H9 (cell line): ENCODE measurements at regions not wholly inside any gene's neighbourhood (a gene's known extent, or its start where the extent isn't known, plus 50 kb on each side); places are given as distances from the start of the nearest gene placed in this dataset.

Experiments
- DNase-seq: peaks from one replicate; pipeline ENCODE4 v3.0.0-alpha.2; 2017
- H2AFZ ChIP-seq: one replicate; pipeline ENCODE4 v1.6.1; 2013; ENCODE audit warnings: mild to moderate bottlenecking, low read length, control low read depth, moderate library complexity
- H2AK5ac ChIP-seq: 2 replicates; pipeline ENCODE4 v1.6.1; 2013; ENCODE audit warnings: low read length, control low read depth, mixed read lengths; ENCODE audit not compliant: insufficient read length
- H2BK120ac ChIP-seq: one replicate; pipeline ENCODE4 v1.6.1; 2013; ENCODE audit warnings: low read depth, mild to moderate bottlenecking, low read length, control low read depth, inconsistent platforms; ENCODE audit not compliant: poor library complexity, severe bottlenecking
- H2BK12ac ChIP-seq: 2 replicates; pipeline ENCODE4 v1.6.1; 2013; ENCODE audit warnings: low read length, control low read depth, mixed read lengths, low read depth; ENCODE audit not compliant: insufficient read length
- H2BK15ac ChIP-seq: 2 replicates; pipeline ENCODE4 v1.6.1; 2013; ENCODE audit warnings: low read depth, low read length, control low read depth
- H2BK20ac ChIP-seq: one replicate; pipeline ENCODE4 v1.6.1; 2013; ENCODE audit warnings: low read depth, mild to moderate bottlenecking, low read length, control low read depth, inconsistent platforms; ENCODE audit not compliant: poor library complexity, severe bottlenecking
- H2BK5ac ChIP-seq: 2 replicates; pipeline ENCODE4 v1.6.1; 2013; ENCODE audit warnings: low read length, control low read depth, mixed read lengths; ENCODE audit not compliant: insufficient read length
- H3K14ac ChIP-seq: 2 replicates; pipeline ENCODE4 v1.6.1; 2013; ENCODE audit warnings: low read length, control low read depth; ENCODE audit not compliant: insufficient read depth
- H3K18ac ChIP-seq: 2 replicates; pipeline ENCODE4 v1.6.1; 2013; ENCODE audit warnings: low read depth, mild to moderate bottlenecking, mixed read lengths, low read length, control low read depth; ENCODE audit not compliant: insufficient read length
- H3K23ac ChIP-seq: 2 replicates; pipeline ENCODE4 v1.6.1; 2013; ENCODE audit warnings: low read length, control low read depth, mixed read lengths, low read depth; ENCODE audit not compliant: insufficient read length
- H3K23me2 ChIP-seq: 2 replicates; pipeline ENCODE4 v1.6.1; 2013; ENCODE audit warnings: low read depth, mild to moderate bottlenecking, mixed read lengths, low read length, control low read depth; ENCODE audit not compliant: insufficient read length, poor library complexity, severe bottlenecking
- H3K27ac ChIP-seq: 2 replicates; pipeline ENCODE4 v1.5.1; 2013; ENCODE audit warnings: low read length, control low read depth, mixed read lengths, low read depth; ENCODE audit not compliant: insufficient read length
- H3K27me3 ChIP-seq: 2 replicates; pipeline ENCODE4 v1.6.1; 2013; ENCODE audit warnings: low read length, control low read depth, inconsistent platforms; ENCODE audit not compliant: insufficient read depth
- H3K4ac ChIP-seq: 2 replicates; pipeline ENCODE4 v1.6.1; 2013; ENCODE audit warnings: low read depth, mild to moderate bottlenecking, control low read depth, inconsistent platforms, low read length, moderate library complexity
- H3K4me1 ChIP-seq: 2 replicates; pipeline ENCODE4 v1.6.1; 2013; ENCODE audit warnings: low read length, control low read depth, inconsistent platforms; ENCODE audit not compliant: insufficient read depth
- H3K4me2 ChIP-seq: 2 replicates; pipeline ENCODE4 v1.6.1; 2013; ENCODE audit warnings: low read length, control low read depth, mixed read lengths; ENCODE audit not compliant: insufficient read length, insufficient read depth
- H3K56ac ChIP-seq: 2 replicates; pipeline ENCODE4 v1.6.1; 2013; ENCODE audit warnings: low read depth, mild to moderate bottlenecking, mixed read lengths, low read length, control low read depth; ENCODE audit not compliant: insufficient read length
- H3K79me1 ChIP-seq: 2 replicates; pipeline ENCODE4 v1.6.1; 2013; ENCODE audit warnings: low read depth, mild to moderate bottlenecking, moderate library complexity, low read length, control low read depth, inconsistent platforms; ENCODE audit not compliant: insufficient read depth, poor library complexity, severe bottlenecking
- H3K79me2 ChIP-seq: 2 replicates; pipeline ENCODE4 v1.6.1; 2013; ENCODE audit warnings: low read length, control low read depth, inconsistent platforms; ENCODE audit not compliant: insufficient read depth
- H3K9ac ChIP-seq: 2 replicates; pipeline ENCODE4 v1.6.1; 2013; ENCODE audit warnings: low read length, control low read depth, mixed read lengths; ENCODE audit not compliant: insufficient read length; ENCODE audit errors: extremely low read depth
- H3K9me3 ChIP-seq: one replicate; pipeline ENCODE4 v1.6.1; 2013; ENCODE audit warnings: low read depth, low read length, inconsistent platforms; ENCODE audit not compliant: control insufficient read depth
- H3T11ph ChIP-seq: one replicate; pipeline ENCODE4 v1.6.1; 2013; ENCODE audit warnings: mild to moderate bottlenecking, low read length, control low read depth, inconsistent platforms
- H4K20me1 ChIP-seq: one replicate; pipeline ENCODE4 v1.6.1; 2013; ENCODE audit not compliant: control insufficient read depth, insufficient read length, insufficient read depth
- H4K5ac ChIP-seq: 2 replicates; pipeline ENCODE4 v1.6.1; 2013; ENCODE audit warnings: low read depth, mild to moderate bottlenecking, mixed read lengths, low read length, control low read depth; ENCODE audit not compliant: insufficient read length
- H4K8ac ChIP-seq: replicated peaks from 2 replicates; pipeline ENCODE4 v1.6.1; 2013; ENCODE audit warnings: low read length, control low read depth, mixed read lengths, low read depth; ENCODE audit not compliant: insufficient read length
- H4K91ac ChIP-seq: 2 replicates; pipeline ENCODE4 v1.6.1; 2013; ENCODE audit warnings: low read depth, mild to moderate bottlenecking, moderate library complexity, mixed read lengths, low read length, control low read depth; ENCODE audit not compliant: insufficient read length
- H3K27ac Mint-ChIP-seq, 3 experiments: 2 replicates in 2 of 3; 3 replicates in 1 of 3; pipeline ENCODE4 v1.8.0; 2020 to 2021; ENCODE audit warnings: mixed read lengths in 3 of 3, mild to moderate bottlenecking in 1 of 3, moderate library complexity in 1 of 3
- H3K27me3 Mint-ChIP-seq: 2 replicates; pipeline ENCODE4 v1.8.0; 2021; ENCODE audit warnings: low read depth, mild to moderate bottlenecking, moderate library complexity, mixed read lengths
- H3K36me3 Mint-ChIP-seq, 3 experiments: 2 replicates in 2 of 3; 3 replicates in 1 of 3; pipeline ENCODE4 v1.8.0; 2020 to 2021; ENCODE audit warnings: low read depth in 3 of 3, mixed read lengths in 3 of 3; ENCODE audit not compliant: insufficient read depth in 1 of 3
- H3K4me1 Mint-ChIP-seq, 2 experiments: 2 replicates each; pipeline ENCODE4 v1.8.0; 2020; ENCODE audit warnings: mixed read lengths in 2 of 2
- H3K4me3 Mint-ChIP-seq, 2 experiments: 2 replicates in 1 of 2; 3 replicates in 1 of 2; pipeline ENCODE4 v1.8.0; 2020 to 2021; ENCODE audit warnings: mild to moderate bottlenecking in 2 of 2, mixed read lengths in 2 of 2, moderate library complexity in 1 of 2
- H3K9me3 Mint-ChIP-seq, 2 experiments: 2 replicates in 1 of 2; 3 replicates in 1 of 2; pipeline ENCODE4 v1.8.0; 2020; ENCODE audit warnings: mild to moderate bottlenecking in 2 of 2, mixed read lengths in 2 of 2, moderate library complexity in 1 of 2
- CTCF ChIP-seq: fragments of 200-600 bp; sonication (generic); conservative IDR thresholded peaks from 3 replicates; pipeline ENCODE4 v1.8.0; 2021; ENCODE audit warnings: antibody characterized with exemption, mild to moderate bottlenecking
- WGBS: extraction: QIAGEN DNeasy Blood & Tissue Kit; methylation state at CpG from one replicate; pipeline ENCODE4 v1.1.7; 2013; ENCODE audit warnings: missing lambda C conversion rate, low lambda C conversion rate, mixed read lengths; ENCODE audit not compliant: insufficient read length; ENCODE audit errors: extremely low coverage; 5-methylcytosine and 5-hydroxymethylcytosine counted together

GRCh38 chr12:59934486-59934885 lies 338.7 kb downstream of the SLC16A7 start:
- Histone ChIP-seq H2BK15ac (no peak overlapping the region), H3K23ac (no peak overlapping the region), H2AFZ (no peak overlapping the region), H3K27ac (no peak overlapping the region), H2BK12ac (no peak overlapping the region), H4K20me1 (no peaks in the 10 kb centered on the region), H4K5ac (no peak overlapping the region), H2BK20ac (no peak overlapping the region), H3K14ac (no peak overlapping the region), H4K8ac (no peak overlapping the region), H3K79me1 (no peaks in the 10 kb centered on the region), H3K9ac (no peak overlapping the region), H3K79me2 (no peaks in the 10 kb centered on the region), H3K4me2 (no peak overlapping the region), H3K23me2 (no peaks in the 10 kb centered on the region), H3K4me1 (no peaks in the 10 kb centered on the region; the same call in 1 of the 2 replicates), H2AK5ac (no peak overlapping the region), H4K91ac (no peak overlapping the region), H3K9me3 (no peaks in the 10 kb centered on the region), H3T11ph (no peak overlapping the region), H3K56ac (no peak overlapping the region), H2BK120ac (no peak overlapping the region), H3K18ac (no peak overlapping the region), H3K4ac (no peak overlapping the region), H3K27me3 (peaks cover 3% of the 10 kb centered on the region; the same call in 1 of the 2 replicates), H2BK5ac (no peak overlapping the region)
- H3K4me3 Mint-ChIP-seq, result no peak overlapping the region
- H3K4me1 Mint-ChIP-seq, result peaks cover 10 to 12% of the 10 kb centered on the region in 2 experiments
- no peaks in the 10 kb centered on the region; the same call in 1 of the 2 replicates for H3K27me3 Mint-ChIP-seq
- no peaks in the 10 kb centered on the region for H3K36me3 Mint-ChIP-seq
- no peak overlapping the region for H3K27ac Mint-ChIP-seq
- H3K9me3 Mint-ChIP-seq, result no peaks in the 10 kb centered on the region
- WGBS, result no CpG with 5 or more reads among the region's 1 CpG
- TF ChIP-seq CTCF, result no peak
- no peak for DNase-seq
